C4-2B (cell line): ENCODE measurements at regions not wholly inside any gene's neighbourhood (a gene's known extent, or its start where the extent isn't known, plus 50 kb on each side); places are given as distances from the start of the nearest gene placed in this dataset.

Source experiments
- ZFX ChIP-seq: fragments of 450-650 bp; IDR thresholded peaks from 2 replicates; pipeline ENCODE4 v1.6.1; 2017
- TF ChIP-seq, protein P1 (sequence below): fragments of 450-650 bp; conservative IDR thresholded peaks from 2 replicates; pipeline ENCODE4 v1.5.1; 2017; ENCODE audit warnings: mild to moderate bottlenecking

DNA sequence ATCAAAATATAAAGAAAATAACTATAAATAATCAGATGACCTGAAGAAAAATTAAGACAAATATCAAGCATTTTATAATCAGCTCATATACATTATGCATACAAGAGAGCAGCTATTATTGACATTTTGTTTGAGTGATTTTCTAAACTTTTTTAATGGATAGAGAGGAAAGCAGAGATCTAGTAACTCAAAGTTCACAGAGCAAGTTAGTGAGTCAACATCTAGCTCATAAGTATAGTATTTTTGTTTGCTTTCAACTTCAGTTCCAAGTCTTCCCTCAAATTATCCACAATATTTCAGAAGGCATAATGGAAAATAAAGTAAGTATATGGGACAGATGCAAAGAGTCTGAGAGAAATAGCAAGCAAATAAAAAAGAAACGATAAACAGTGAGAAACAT lies 470.1 kb upstream of the ALCAM start:
- TF ChIP-seq, protein P1, sequence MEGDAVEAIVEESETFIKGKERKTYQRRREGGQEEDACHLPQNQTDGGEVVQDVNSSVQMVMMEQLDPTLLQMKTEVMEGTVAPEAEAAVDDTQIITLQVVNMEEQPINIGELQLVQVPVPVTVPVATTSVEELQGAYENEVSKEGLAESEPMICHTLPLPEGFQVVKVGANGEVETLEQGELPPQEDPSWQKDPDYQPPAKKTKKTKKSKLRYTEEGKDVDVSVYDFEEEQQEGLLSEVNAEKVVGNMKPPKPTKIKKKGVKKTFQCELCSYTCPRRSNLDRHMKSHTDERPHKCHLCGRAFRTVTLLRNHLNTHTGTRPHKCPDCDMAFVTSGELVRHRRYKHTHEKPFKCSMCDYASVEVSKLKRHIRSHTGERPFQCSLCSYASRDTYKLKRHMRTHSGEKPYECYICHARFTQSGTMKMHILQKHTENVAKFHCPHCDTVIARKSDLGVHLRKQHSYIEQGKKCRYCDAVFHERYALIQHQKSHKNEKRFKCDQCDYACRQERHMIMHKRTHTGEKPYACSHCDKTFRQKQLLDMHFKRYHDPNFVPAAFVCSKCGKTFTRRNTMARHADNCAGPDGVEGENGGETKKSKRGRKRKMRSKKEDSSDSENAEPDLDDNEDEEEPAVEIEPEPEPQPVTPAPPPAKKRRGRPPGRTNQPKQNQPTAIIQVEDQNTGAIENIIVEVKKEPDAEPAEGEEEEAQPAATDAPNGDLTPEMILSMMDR = no peak
- no peak for TF ChIP-seq ZFX
